ENCODE measurements at regions not wholly inside any gene's neighbourhood (a gene's known extent, or its start where the extent isn't known, plus 50 kb on each side); places are given as distances from the start of the nearest gene placed in this dataset.

GRCh38 chr7:54336800-54337199 lies 205.4 kb upstream of the VSTM2A start:
- no peak for TF ChIP-seq CTCF (IDR thresholded peaks at IDR 0.05)
- TF ChIP-seq POLR2AphosphoS5 (IDR thresholded peaks at IDR 0.05; ENCODE audit: low read depth, low read length) = no peak
